ENCODE measurements at regions not wholly inside any gene's neighbourhood (a gene's known extent, or its start where the extent isn't known, plus 50 kb on each side); places are given as distances from the start of the nearest gene placed in this dataset.

DNA sequence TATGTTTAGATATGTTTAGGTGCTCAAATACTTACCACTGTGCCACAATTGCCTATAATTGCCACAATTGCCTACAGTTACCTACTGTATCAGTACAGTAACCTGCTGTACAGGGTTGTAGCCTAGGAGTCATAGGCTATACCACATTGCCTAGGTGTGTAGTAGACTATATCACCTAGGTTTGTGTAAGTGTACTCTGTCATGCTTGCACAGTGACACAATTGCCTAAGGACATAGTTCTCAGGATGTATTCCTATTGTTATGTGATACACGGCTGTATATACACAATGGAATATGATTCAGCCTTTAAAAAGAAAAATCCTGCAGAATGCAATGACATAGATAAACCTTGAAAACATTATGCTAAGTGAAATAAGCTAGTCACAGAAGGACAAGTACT lies 264.8 kb downstream of the RAP2B start:
- CTCF ChIA-PET: interaction anchor here (0.7 to 1.6 kb wide), 2 partner anchors 33 to 95 kb away, joined by 3 read pairs; no protein-coding TSS in a partner anchor
- TF ChIP-seq CTCF (IDR thresholded peaks at IDR 0.05; ENCODE audit: control extremely low read depth, extremely low read depth, low read depth, missing control alignments): no peak
- no peak for DNase-seq (ENCODE audit: extremely low spot score)
- POLR2A ChIA-PET: no interaction called here

- ChIA-PET CTCF (no interaction called here), POLR2A (no interaction called here)
- TF ChIP-seq CTCF (IDR thresholded peaks at IDR 0.05; ENCODE audit: control extremely low read depth, extremely low read depth, low read depth, missing control alignments): no peak
- DNase-seq (ENCODE audit: extremely low spot score): no peak
Observed at GRCh38 chr3:153429821-153430220, 267.8 kb downstream of the RAP2B start.

DNA sequence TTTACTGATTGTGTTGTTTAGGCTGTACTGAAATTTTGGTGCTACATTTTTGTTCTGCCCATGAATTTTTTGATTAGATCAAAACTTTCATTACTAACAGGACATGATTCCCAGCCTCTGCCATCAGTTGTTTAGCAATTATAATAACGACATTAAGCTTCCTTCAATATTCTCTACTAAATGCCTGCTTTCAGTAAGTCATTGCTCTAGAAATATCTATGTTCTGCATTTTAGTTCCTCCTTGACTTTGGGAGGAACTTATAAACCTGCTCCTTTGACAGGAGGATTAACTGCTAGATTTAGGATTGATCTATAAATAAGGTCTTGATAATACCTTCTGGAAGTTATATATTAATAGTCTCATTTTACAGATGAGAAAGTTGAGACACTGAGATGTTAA lies 269.1 kb downstream of the RAP2B start:
- CTCF ChIA-PET: no interaction called here
- no peak for DNase-seq (ENCODE audit: extremely low spot score)
- TF ChIP-seq CTCF (IDR thresholded peaks at IDR 0.05; ENCODE audit: control extremely low read depth, extremely low read depth, low read depth, missing control alignments): no peak
- POLR2A ChIA-PET: no interaction called here

DNA sequence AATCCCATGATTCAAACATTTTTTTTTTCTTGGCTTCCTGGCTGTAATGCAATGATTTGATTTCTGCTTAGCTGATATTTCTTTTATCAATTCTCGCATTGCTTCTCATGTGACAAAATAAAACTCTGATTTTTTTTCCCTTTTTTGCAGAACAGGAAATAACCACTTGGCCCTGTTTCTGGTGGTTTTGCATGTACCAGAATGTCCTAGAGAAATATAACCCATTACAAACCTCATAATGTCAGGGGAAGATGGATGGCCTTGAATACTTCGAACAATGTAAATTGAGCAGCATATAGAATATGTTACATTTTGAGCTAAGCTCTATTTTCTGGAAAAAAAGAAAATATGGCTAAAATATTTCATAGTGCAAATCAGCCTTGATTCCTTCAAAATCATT lies 275.6 kb downstream of the RAP2B start:
- POLR2A ChIA-PET: no interaction called here
- no peak for DNase-seq (ENCODE audit: extremely low spot score)
- CTCF ChIA-PET: interaction anchor here (1.1 kb wide), 1 partner anchor 17 kb away, joined by 3 read pairs; no protein-coding TSS in a partner anchor
- no peak for TF ChIP-seq CTCF (IDR thresholded peaks at IDR 0.05; ENCODE audit: control extremely low read depth, extremely low read depth, low read depth, missing control alignments)

DNA sequence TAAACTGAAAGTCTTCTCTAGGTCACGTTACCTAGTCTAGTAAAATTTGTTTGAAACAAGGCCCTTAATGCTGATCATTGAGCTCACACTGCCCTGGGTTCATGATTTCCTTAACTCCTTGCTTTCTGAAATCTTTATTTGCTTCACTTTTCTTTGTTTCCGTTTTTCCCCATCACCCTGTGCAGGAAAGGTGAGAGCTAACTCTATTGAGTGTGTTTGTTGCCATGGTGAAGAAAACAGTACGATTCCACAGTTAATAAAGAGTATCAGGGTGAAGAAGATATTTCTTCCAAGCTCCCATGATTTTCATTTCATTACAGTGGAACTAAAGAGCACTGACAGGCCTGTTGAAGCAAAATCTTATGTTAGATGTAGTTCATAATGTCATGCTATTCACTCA lies 276.2 kb downstream of the RAP2B start:
- no peak for DNase-seq (ENCODE audit: extremely low spot score)
- ChIA-PET CTCF (interaction anchor here (1.1 to 1.3 kb wide), 2 partner anchors 10 to 17 kb away, joined by 3 read pairs; no protein-coding TSS in a partner anchor), POLR2A (no interaction called here)
- TF ChIP-seq CTCF (IDR thresholded peaks at IDR 0.05; ENCODE audit: control extremely low read depth, extremely low read depth, low read depth, missing control alignments): no peak

GRCh38 chr3:153439780-153440179 lies 277.8 kb downstream of the RAP2B start:
- CTCF ChIA-PET: interaction anchor here (1.5 kb wide), 1 partner anchor 8 kb away, joined by 4 read pairs; no protein-coding TSS in a partner anchor
- no peak for TF ChIP-seq CTCF (IDR thresholded peaks at IDR 0.05; ENCODE audit: control extremely low read depth, extremely low read depth, low read depth, missing control alignments)
- DNase-seq (ENCODE audit: extremely low spot score): no peak
- POLR2A ChIA-PET: no interaction called here

- POLR2A ChIA-PET: no interaction called here
- DNase-seq (ENCODE audit: extremely low spot score): no peak
- CTCF ChIA-PET: interaction anchor here (1.5 kb wide), 1 partner anchor 8 kb away, joined by 4 read pairs; no protein-coding TSS in a partner anchor
- no peak for TF ChIP-seq CTCF (IDR thresholded peaks at IDR 0.05; ENCODE audit: control extremely low read depth, extremely low read depth, low read depth, missing control alignments)
Observed at GRCh38 chr3:153440311-153440710, 278.3 kb downstream of the RAP2B start.
